Lung (tissue), 11 donors: ENCODE measurements at regions not wholly inside any gene's neighbourhood (a gene's known extent, or its start where the extent isn't known, plus 50 kb on each side); places are given as distances from the start of the nearest gene placed in this dataset.

Experiments
- ATAC-seq: fragments of 200-7000 bp; cut with Tn5 transposase; one replicate; pipeline ENCODE4 v1.9.1; 2020; ENCODE audit warnings: moderate number of reproducible peaks; ENCODE audit not compliant: insufficient read depth, low FRiP score
- DNase-seq, 3 donors: peaks; one replicate each; pipeline ENCODE4 v3.0.0-alpha.2; 2013 to 2017
- H3K27ac ChIP-seq, 2 donors: one replicate each; pipeline ENCODE4 v1.5.1; 2013; ENCODE audit warnings: mild to moderate bottlenecking in 2 of 2, moderate library complexity in 2 of 2, control low read depth in 1 of 2, inconsistent platforms in 1 of 2, low read depth in 1 of 2, low read length in 1 of 2
- H3K27me3 ChIP-seq, 3 donors: one replicate each; pipeline ENCODE4 v1.5.1; 2013; ENCODE audit warnings: low read length in 2 of 3; ENCODE audit not compliant: control insufficient read depth in 3 of 3, insufficient read depth in 3 of 3
- H3K36me3 ChIP-seq, 4 donors: one replicate each; pipeline ENCODE4 v1.5.1; 2013; ENCODE audit warnings: low read length in 4 of 4, mild to moderate bottlenecking in 1 of 4, moderate library complexity in 1 of 4; ENCODE audit not compliant: control insufficient read depth in 4 of 4, insufficient read depth in 4 of 4
- H3K4me1 ChIP-seq, 5 donors: one replicate each; pipeline ENCODE4 v1.5.1; 2013; ENCODE audit warnings: low read length in 5 of 5, mild to moderate bottlenecking in 2 of 5, moderate library complexity in 1 of 5; ENCODE audit not compliant: control insufficient read depth in 5 of 5, insufficient read depth in 5 of 5
- H3K4me3 ChIP-seq: one replicate; pipeline ENCODE4 v1.5.1; 2013; ENCODE audit warnings: mild to moderate bottlenecking, control low read depth, moderate library complexity
- H3K9ac ChIP-seq, 2 donors: one replicate each; pipeline ENCODE4 v1.5.1; 2013; ENCODE audit warnings: low read length in 2 of 2, control low read depth in 1 of 2; ENCODE audit not compliant: insufficient read depth in 1 of 2
- H3K9me3 ChIP-seq, 4 donors: one replicate each; pipeline ENCODE4 v1.5.1; 2013; ENCODE audit warnings: low read length in 3 of 4, mild to moderate bottlenecking in 1 of 4, moderate library complexity in 1 of 4; ENCODE audit not compliant: control insufficient read depth in 4 of 4, insufficient read depth in 3 of 4
- CTCF ChIP-seq: IDR thresholded peaks from 2 replicates; pipeline ENCODE4 v1.5.1; 2012; ENCODE audit warnings: mild to moderate bottlenecking; ENCODE audit errors: control extremely low read depth, extremely low read depth
- WGBS, 2 donors: extraction: QIAGEN DNeasy Blood & Tissue Kit; methylation state at CpG; one replicate each; pipeline ENCODE4 v1.1.7; 2013; 5-methylcytosine and 5-hydroxymethylcytosine counted together
- donor health status: control.
- donor health status: control.
- donor health status: Bipolar disorder and iron deficiency.
- donor health status: healthy.
- donor health status: DM: yes; HTN: yes; CAD: no.

DNA sequence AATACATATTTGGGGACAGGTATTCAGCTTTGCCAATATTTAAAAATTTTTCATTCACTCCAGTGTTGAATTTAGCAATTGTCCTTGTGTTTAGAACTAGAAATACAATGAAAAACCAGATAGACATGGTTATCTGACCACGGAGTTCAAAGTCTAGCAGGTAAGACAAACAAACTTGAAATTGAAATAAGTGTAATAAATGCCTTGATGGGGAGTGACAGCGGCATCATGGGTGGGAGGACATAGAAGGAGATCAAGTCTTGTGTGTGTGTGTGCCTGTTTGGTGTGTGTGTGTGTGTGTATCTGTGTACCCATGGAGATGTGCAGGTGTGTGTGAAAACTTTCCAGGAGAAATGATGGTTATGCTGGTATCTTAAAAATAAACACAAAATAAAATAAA lies 750.0 kb upstream of the CITED2 start:
- 78% methylated on average over 2 of the region's 2 CpGs for WGBS, 2 donors
- peaks cover 0 to 8% (median 4%) of the 10 kb centered on the region in 4 donors for H3K9me3 ChIP-seq
- no peaks in the 10 kb centered on the region for H3K27me3 ChIP-seq
- H3K4me3 ChIP-seq: no peak overlapping the region
- H3K4me1 ChIP-seq: no peaks in the 10 kb centered on the region
- no peak overlapping the region for H3K27ac ChIP-seq
- no peak overlapping the region for H3K9ac ChIP-seq
- ATAC-seq (no peak), DNase-seq (no peak)
- peaks cover 0 to 5% (median 0%) of the 10 kb centered on the region in 4 donors for H3K36me3 ChIP-seq
- no peak for TF ChIP-seq CTCF

- Histone ChIP-seq H3K27me3 (no peaks in the 10 kb centered on the region), H3K9me3 (no peaks in the 10 kb centered on the region), H3K27ac (no peak overlapping the region), H3K9ac (no peak overlapping the region), H3K36me3 (no peaks in the 10 kb centered on the region), H3K4me3 (no peak overlapping the region), H3K4me1 (peaks cover 0 to 5% (median 0%) of the 10 kb centered on the region in 5 donors)
- no peak for TF ChIP-seq CTCF
- 82 to 89% methylated on average over 1 of the region's 1 CpG for WGBS, 2 donors
- no peak for ATAC-seq
- no peak for DNase-seq
These were observed 733.7 kb upstream of the CITED2 start for GRCh38 chr6:140108167-140108566.

GRCh38 chr6:140107216-140107615 lies 732.8 kb upstream of the CITED2 start:
- H3K4me1 ChIP-seq: peaks cover 0 to 5% (median 0%) of the 10 kb centered on the region in 5 donors
- H3K27me3 ChIP-seq: no peaks in the 10 kb centered on the region
- no peak for TF ChIP-seq CTCF
- H3K9me3 ChIP-seq: no peaks in the 10 kb centered on the region
- no peak for DNase-seq
- H3K4me3 ChIP-seq: no peak overlapping the region
- ATAC-seq: no peak
- H3K27ac ChIP-seq: no peak overlapping the region
- H3K9ac ChIP-seq: no peak overlapping the region
- H3K36me3 ChIP-seq: no peaks in the 10 kb centered on the region

DNA sequence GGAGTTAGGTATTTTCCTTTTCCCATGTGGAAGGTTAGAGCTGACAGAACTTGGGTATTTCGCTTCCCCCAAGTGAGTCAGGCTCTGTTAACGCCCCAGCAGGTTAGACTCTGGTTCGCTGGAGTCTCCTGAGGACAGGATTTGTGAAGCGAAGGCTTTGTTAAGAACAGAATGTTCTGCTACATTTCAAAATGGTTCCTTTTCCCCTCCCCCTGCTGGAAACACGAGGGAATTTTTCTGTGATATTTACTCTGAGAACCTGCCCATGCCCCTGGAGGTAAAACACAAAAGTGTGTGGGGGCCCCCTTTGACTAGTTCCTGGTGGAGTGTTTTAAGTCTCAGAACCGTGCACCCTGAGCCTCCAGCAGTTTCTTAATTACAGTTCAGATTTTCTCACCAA lies 731.4 kb upstream of the CITED2 start:
- ATAC-seq: no peak
- no peaks in the 10 kb centered on the region for H3K9me3 ChIP-seq
- 75 to 77% methylated on average over 6 of the region's 6 CpGs for WGBS, 2 donors

More for the DNA sequence above, 731.4 kb upstream of the CITED2 start:
- H3K9ac ChIP-seq: no peak overlapping the region
- peak in 1 of 3 donors; percentile 16 for DNase-seq
- no peaks in the 10 kb centered on the region for H3K27me3 ChIP-seq
- H3K36me3 ChIP-seq: no peaks in the 10 kb centered on the region
- H3K27ac ChIP-seq: no peak overlapping the region
- TF ChIP-seq CTCF: no peak
- no peak overlapping the region for H3K4me3 ChIP-seq
- peaks cover 0 to 5% (median 0%) of the 10 kb centered on the region in 5 donors for H3K4me1 ChIP-seq
